H1 (cell line): ENCODE measurements at regions not wholly inside any gene's neighbourhood (a gene's known extent, or its start where the extent isn't known, plus 50 kb on each side); places are given as distances from the start of the nearest gene placed in this dataset.

Experiments used
- CTCF ChIA-PET: fragments of 300-600 bp; sonication (Branson Sonifier 250); formaldehyde crosslinking; loops from one replicate; lab custom pipeline; 2021; ENCODE audit not compliant: partially characterized antibody; lab: Charles Lee
- POLR2A ChIA-PET: fragments of 300-600 bp; sonication (Branson Sonifier 250); formaldehyde crosslinking; loops from one replicate; lab custom pipeline; 2021; ENCODE audit warnings: inconsistent platforms; ENCODE audit not compliant: partially characterized antibody; lab: Charles Lee
- DNase-seq, 2 experiments: peaks; one replicate each; pipeline versions ENCODE4 v3.0.0 to v3.0.0-alpha.2; 2010 to 2022; ENCODE audit warnings: low spot score in 2 of 2, low read depth in 1 of 2, mixed read lengths in 1 of 2
- FAIRE-seq: peaks from 2 replicates; lab custom pipeline; 2011; peaks lifted over from hg19 to GRCh38; lab: Jason Lieb, UNC
- H2AFZ ChIP-seq: 2 replicates; pipeline ENCODE4 v1.8.1; 2012; ENCODE audit warnings: low read length, inconsistent platforms
- H2AK5ac ChIP-seq: 2 replicates; pipeline ENCODE4 v1.6.1; 2013; ENCODE audit warnings: low read depth, low read length
- H2BK120ac ChIP-seq: replicated peaks from 2 replicates; pipeline ENCODE3; 2013; ENCODE audit warnings: low read depth, low read length, inconsistent platforms
- H2BK12ac ChIP-seq: 2 replicates; pipeline ENCODE4 v1.6.1; 2013; ENCODE audit warnings: low read depth, low read length
- H2BK15ac ChIP-seq: 2 replicates; pipeline ENCODE4 v1.6.1; 2013; ENCODE audit warnings: low read length
- H2BK20ac ChIP-seq: 2 replicates; pipeline ENCODE4 v1.6.1; 2013; ENCODE audit warnings: low read length
- H2BK5ac ChIP-seq: 2 replicates; pipeline ENCODE4 v1.6.1; 2013; ENCODE audit warnings: low read depth, low read length
- H3K14ac ChIP-seq: 2 replicates; pipeline ENCODE4 v1.6.1; 2013; ENCODE audit warnings: inconsistent platforms; ENCODE audit not compliant: insufficient read length
- H3K18ac ChIP-seq: 2 replicates; pipeline ENCODE4 v1.6.1; 2013; ENCODE audit warnings: low read length; ENCODE audit errors: extremely low read depth
- H3K23ac ChIP-seq: 2 replicates; pipeline ENCODE4 v1.6.1; 2013; ENCODE audit warnings: inconsistent platforms; ENCODE audit not compliant: insufficient read length
- H3K23me2 ChIP-seq: 2 replicates; pipeline ENCODE4 v1.6.1; 2013; ENCODE audit warnings: low read depth, low read length
- H3K27ac ChIP-seq: 2 replicates; pipeline ENCODE4 v1.6.1; 2011; ENCODE audit warnings: low read depth, low read length, inconsistent platforms
- H3K27me3 ChIP-seq, 4 experiments: replicated peaks in 1 of 4; 1 replicate in 1 of 4; 2 replicates in 3 of 4; pipeline versions ENCODE4 v1.6.1 to v1.8.1; 2011 to 2013; ENCODE audit warnings: low read length in 3 of 4, mild to moderate bottlenecking in 3 of 4, inconsistent platforms in 2 of 4, mixed read lengths in 2 of 4, moderate library complexity in 1 of 4; ENCODE audit not compliant: control insufficient read depth in 3 of 4, insufficient read depth in 3 of 4; ENCODE audit errors: extremely low read depth in 1 of 4
- H3K36me3 ChIP-seq, 4 experiments: 2 replicates each; pipeline versions ENCODE4 v1.6.1 to v1.8.1; 2011 to 2013; ENCODE audit warnings: mild to moderate bottlenecking in 4 of 4, low read length in 3 of 4, moderate library complexity in 2 of 4, control low read depth in 1 of 4, inconsistent platforms in 1 of 4; ENCODE audit not compliant: insufficient read depth in 4 of 4, control insufficient read depth in 2 of 4
- H3K4ac ChIP-seq: replicated peaks from 2 replicates; pipeline ENCODE3; 2013; ENCODE audit warnings: low read length, low read depth, mixed read lengths, inconsistent platforms; ENCODE audit not compliant: insufficient read length
- H3K4me1 ChIP-seq, 4 experiments: replicated peaks in 1 of 4; 1 replicate in 1 of 4; 2 replicates in 3 of 4; pipeline versions ENCODE4 v1.6.1 to v1.8.1; 2011 to 2013; ENCODE audit warnings: low read length in 3 of 4, inconsistent platforms in 2 of 4, mixed read lengths in 1 of 4; ENCODE audit not compliant: insufficient read depth in 4 of 4, control insufficient read depth in 3 of 4
- H3K4me2 ChIP-seq, 2 experiments: 2 replicates each; pipeline versions ENCODE4 v1.6.1 to v1.8.1; 2011 to 2013; ENCODE audit warnings: low read depth in 2 of 2, low read length in 2 of 2, control low read depth in 1 of 2, inconsistent platforms in 1 of 2, mild to moderate bottlenecking in 1 of 2; ENCODE audit not compliant: insufficient read depth in 1 of 2
- H3K4me3 ChIP-seq, 4 experiments: fragments of 200-600, 300-600 bp in 1 of 4; sonication (generic), shearing (Covaris generic), sonication (Bioruptor Twin) in 1 of 4; 2 replicates each; pipeline versions ENCODE4 v1.5.1 to v1.8.1; 2011 to 2016; ENCODE audit warnings: low read length in 4 of 4, low read depth in 3 of 4, control low read depth in 2 of 4, inconsistent platforms in 2 of 4, mild to moderate bottlenecking in 2 of 4, mixed read lengths in 1 of 4, moderate library complexity in 1 of 4; ENCODE audit not compliant: insufficient read depth in 2 of 4; ENCODE audit errors: extremely low read depth in 1 of 4
- H3K56ac ChIP-seq: replicated peaks from 2 replicates; pipeline ENCODE3; 2013; ENCODE audit warnings: low read depth, mild to moderate bottlenecking, mixed read lengths, low read length, inconsistent platforms; ENCODE audit not compliant: insufficient read length
- H3K79me1 ChIP-seq: 2 replicates; pipeline ENCODE4 v1.6.1; 2013; ENCODE audit warnings: low read depth, low read length, control low read depth
- H3K79me2 ChIP-seq, 2 experiments: 2 replicates each; pipeline versions ENCODE4 v1.6.1 to v1.8.1; 2012 to 2013; ENCODE audit warnings: low read length in 2 of 2, mild to moderate bottlenecking in 2 of 2, inconsistent platforms in 1 of 2; ENCODE audit not compliant: insufficient read depth in 2 of 2, control insufficient read depth in 1 of 2
- H3K9ac ChIP-seq, 4 experiments: replicated peaks in 1 of 4; 1 replicate in 1 of 4; 2 replicates in 3 of 4; pipeline versions ENCODE4 v1.6.1 to v1.8.1; 2011 to 2013; ENCODE audit warnings: low read depth in 3 of 4, low read length in 3 of 4, control low read depth in 2 of 4, mild to moderate bottlenecking in 2 of 4, moderate library complexity in 2 of 4, inconsistent platforms in 1 of 4; ENCODE audit errors: extremely low read depth in 1 of 4
- H3K9me3 ChIP-seq, 2 experiments: 2 replicates each; pipeline versions ENCODE4 v1.6.1 to v1.8.1; 2012 to 2013; ENCODE audit warnings: mild to moderate bottlenecking in 2 of 2, moderate library complexity in 2 of 2, control low read depth in 1 of 2, inconsistent platforms in 1 of 2, low read depth in 1 of 2, low read length in 1 of 2, mixed read lengths in 1 of 2; ENCODE audit not compliant: insufficient read depth in 2 of 2
- H4K20me1 ChIP-seq, 2 experiments: replicated peaks in 1 of 2; 2 replicates each; pipeline versions ENCODE3 to v1.8.1; 2011 to 2013; ENCODE audit warnings: inconsistent platforms in 2 of 2, low read length in 2 of 2, mild to moderate bottlenecking in 1 of 2; ENCODE audit not compliant: insufficient read depth in 2 of 2, control insufficient read depth in 1 of 2
- H4K5ac ChIP-seq: 2 replicates; pipeline ENCODE4 v1.6.1; 2013; ENCODE audit warnings: low read length, low read depth, mixed read lengths, inconsistent platforms; ENCODE audit not compliant: insufficient read length
- H4K8ac ChIP-seq: 2 replicates; pipeline ENCODE4 v1.8.0; 2013; ENCODE audit warnings: mild to moderate bottlenecking, moderate library complexity, low read length, inconsistent platforms; ENCODE audit not compliant: insufficient read depth; ENCODE audit errors: extremely low read depth
- H4K91ac ChIP-seq: replicated peaks from 2 replicates; pipeline ENCODE3; 2013; ENCODE audit warnings: low read length, mixed read lengths, inconsistent platforms; ENCODE audit not compliant: insufficient read length
- BACH1 ChIP-seq: IDR thresholded peaks from 2 replicates; pipeline ENCODE4 v1.6.1; 2012; ENCODE audit warnings: low read length, improper control_type of control experiment
- CHD2 ChIP-seq: IDR thresholded peaks from 2 replicates; pipeline ENCODE4 v1.6.1; 2012; ENCODE audit warnings: low read length, improper control_type of control experiment
- JUN ChIP-seq: IDR thresholded peaks from 2 replicates; pipeline ENCODE4 v1.6.1; 2011; ENCODE audit warnings: low read depth, mild to moderate bottlenecking, improper control_type of control experiment, low read length
- MAFK ChIP-seq: IDR thresholded peaks from 2 replicates; pipeline ENCODE4 v1.6.1; 2012; ENCODE audit warnings: low read depth, mild to moderate bottlenecking, improper control_type of control experiment, low read length
- PHF8 ChIP-seq: fragments of 200-600 bp; sonication (generic); conservative IDR thresholded peaks from 2 replicates; pipeline ENCODE4 v1.7.1; 2012; ENCODE audit warnings: low read depth, mild to moderate bottlenecking, inconsistent platforms, low read length, moderate library complexity
- SIN3A ChIP-seq, 2 experiments: IDR thresholded peaks in 1 of 2; conservative IDR thresholded peaks in 1 of 2; 2 replicates each; pipeline ENCODE4 v1.6.1; 2011 to 2012; ENCODE audit warnings: low read length in 2 of 2, improper control_type of control experiment in 1 of 2, low read depth in 1 of 2, mild to moderate bottlenecking in 1 of 2
- TBP ChIP-seq: IDR thresholded peaks from 2 replicates; pipeline ENCODE4 v1.6.1; 2011; ENCODE audit warnings: low read depth, low read length, improper control_type of control experiment
- ZNF274 ChIP-seq: IDR thresholded peaks from 2 replicates; pipeline ENCODE4 v1.7.0; 2012; ENCODE audit warnings: low read length, borderline replicate concordance; ENCODE audit errors: extremely low read depth
- WGBS, 2 experiments: shearing (Covaris generic) in 1 of 2; methylation state at CpG; one replicate each; pipeline versions ENCODE4 v1.1.6 to v1.1.7; 2013 to 2015; ENCODE audit warnings: low lambda C conversion rate in 2 of 2, mixed read lengths in 2 of 2, inconsistent platforms in 1 of 2, low coverage in 1 of 2, missing lambda C conversion rate in 1 of 2; ENCODE audit not compliant: insufficient replicate concordance in 2 of 2, insufficient coverage in 1 of 2, insufficient read length in 1 of 2; ENCODE audit errors: extremely low coverage in 1 of 2, missing lambda C conversion rate in 1 of 2; 5-methylcytosine and 5-hydroxymethylcytosine counted together
- TF ChIP-seq, protein P1 (sequence below): IDR thresholded peaks from 2 replicates; pipeline ENCODE4 v1.6.1; 2011; ENCODE audit warnings: low read length, improper control_type of control experiment

DNA sequence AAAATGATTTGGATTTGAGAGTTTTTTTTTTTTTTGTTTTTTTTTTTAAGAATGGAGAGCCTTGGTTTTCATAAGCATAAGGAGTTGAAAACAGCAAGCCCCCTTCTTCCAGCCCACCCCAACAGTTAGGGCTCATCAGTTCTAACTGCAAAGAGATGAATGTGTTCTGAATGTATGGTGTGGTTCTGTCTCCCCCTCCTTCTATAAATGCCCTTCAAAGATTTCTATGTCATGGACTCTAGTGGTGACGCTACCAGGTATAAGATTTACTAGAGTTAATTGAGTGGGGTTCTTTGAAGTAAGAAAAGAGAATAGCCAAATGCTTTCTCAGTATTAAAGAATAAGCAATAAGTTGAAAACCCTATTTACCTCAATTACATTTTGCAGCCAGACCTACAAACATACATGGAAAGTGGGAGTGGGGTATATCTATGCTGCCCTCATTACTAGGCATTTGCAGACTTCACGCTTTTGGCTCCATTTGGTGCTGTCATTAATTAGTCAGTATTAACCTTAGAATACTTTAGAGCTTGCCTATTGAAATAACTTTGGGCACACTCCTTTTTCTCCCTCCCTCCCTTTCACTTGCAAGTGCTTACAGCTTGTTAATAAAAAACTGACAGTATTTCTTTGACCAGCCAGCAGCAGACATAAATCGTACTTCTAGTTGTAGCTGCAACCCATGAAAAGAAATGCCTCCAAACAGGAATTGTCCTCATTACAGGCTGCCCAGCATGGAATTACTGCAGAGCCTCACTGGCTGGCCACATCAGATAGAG, 667.2 kb upstream of the ZNF608 start:
- ChIA-PET POLR2A (no interaction called here), CTCF (interaction anchor here (0.6 to 1.6 kb wide), 6 partner anchors 8 to 834 kb away, joined by 3 to 6 read pairs (median 3); no protein-coding TSS in a partner anchor)
- Histone ChIP-seq H3K79me1 (no peaks in the 10 kb centered on the region), H3K4me1 (peaks cover 0 to 36% (median 21%) of the 10 kb centered on the region in 4 experiments), H2AFZ (no peak overlapping the region), H3K18ac (no peak overlapping the region), H3K14ac (no peak overlapping the region), H4K8ac (no peak overlapping the region), H2BK15ac (no peak overlapping the region), H3K56ac (no peak overlapping the region), H4K91ac (no peak overlapping the region), H3K4me2 (no peak overlapping the region; a peak in 1 of 4 replicates), H3K9me3 (no peaks in the 10 kb centered on the region), H4K20me1 (no peaks in the 10 kb centered on the region), H3K9ac (no peak overlapping the region), H2BK5ac (no peak overlapping the region), H2BK12ac (no peak overlapping the region), H2BK120ac (no peak overlapping the region), H3K79me2 (no peaks in the 10 kb centered on the region), H2AK5ac (no peak overlapping the region), H3K27ac (no peak overlapping the region), H3K27me3 (no peaks in the 10 kb centered on the region), H4K5ac (no peak overlapping the region), H3K36me3 (no peaks in the 10 kb centered on the region), H2BK20ac (no peak overlapping the region), H3K23me2 (no peaks in the 10 kb centered on the region), H3K4ac (no peak overlapping the region), H3K4me3 (no peak overlapping the region), H3K23ac (no peak overlapping the region)
- FAIRE-seq (no peak), DNase-seq (no peak)
- 88% methylated on average over 3 of the region's 3 CpGs; no CpG with 5 or more reads in 1 of the 2 experiments for WGBS, 2 experiments
- TF ChIP-seq ZNF274 (no peak), JUN (no peak), TBP (no peak), BACH1 (no peak), PHF8 (no peak), MAFK (no peak), SIN3A (conservative IDR thresholded peaks at IDR 0.05 in 1 of 2, IDR thresholded peaks at IDR 0.05 in 1 of 2; ENCODE audit: low read depth in 1 of 2, low read length in 2 of 2) (no peak), CHD2 (no peak)
- TF ChIP-seq, protein P1, sequence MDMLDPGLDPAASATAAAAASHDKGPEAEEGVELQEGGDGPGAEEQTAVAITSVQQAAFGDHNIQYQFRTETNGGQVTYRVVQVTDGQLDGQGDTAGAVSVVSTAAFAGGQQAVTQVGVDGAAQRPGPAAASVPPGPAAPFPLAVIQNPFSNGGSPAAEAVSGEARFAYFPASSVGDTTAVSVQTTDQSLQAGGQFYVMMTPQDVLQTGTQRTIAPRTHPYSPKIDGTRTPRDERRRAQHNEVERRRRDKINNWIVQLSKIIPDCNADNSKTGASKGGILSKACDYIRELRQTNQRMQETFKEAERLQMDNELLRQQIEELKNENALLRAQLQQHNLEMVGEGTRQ, result no peak
